GM19452 (cell line): ENCODE measurements at regions not wholly inside any gene's neighbourhood (a gene's known extent, or its start where the extent isn't known, plus 50 kb on each side); places are given as distances from the start of the nearest gene placed in this dataset.
"Not testable (repeated sequence)": the region's sequence is repeated elsewhere in the genome, so short reads cannot be mapped to it uniquely, and the experiment has no call there.

Source experiments
- ATAC-seq: cut with Tn5 transposase; IDR thresholded peaks from one replicate; pipeline ENCODE4 v1.9.1; 2021; ENCODE audit not compliant: unreplicated experiment

- no peak for ATAC-seq
Observed at GRCh38 chr2:66185497-66186054, 249.3 kb upstream of the MEIS1 start.

DNA sequence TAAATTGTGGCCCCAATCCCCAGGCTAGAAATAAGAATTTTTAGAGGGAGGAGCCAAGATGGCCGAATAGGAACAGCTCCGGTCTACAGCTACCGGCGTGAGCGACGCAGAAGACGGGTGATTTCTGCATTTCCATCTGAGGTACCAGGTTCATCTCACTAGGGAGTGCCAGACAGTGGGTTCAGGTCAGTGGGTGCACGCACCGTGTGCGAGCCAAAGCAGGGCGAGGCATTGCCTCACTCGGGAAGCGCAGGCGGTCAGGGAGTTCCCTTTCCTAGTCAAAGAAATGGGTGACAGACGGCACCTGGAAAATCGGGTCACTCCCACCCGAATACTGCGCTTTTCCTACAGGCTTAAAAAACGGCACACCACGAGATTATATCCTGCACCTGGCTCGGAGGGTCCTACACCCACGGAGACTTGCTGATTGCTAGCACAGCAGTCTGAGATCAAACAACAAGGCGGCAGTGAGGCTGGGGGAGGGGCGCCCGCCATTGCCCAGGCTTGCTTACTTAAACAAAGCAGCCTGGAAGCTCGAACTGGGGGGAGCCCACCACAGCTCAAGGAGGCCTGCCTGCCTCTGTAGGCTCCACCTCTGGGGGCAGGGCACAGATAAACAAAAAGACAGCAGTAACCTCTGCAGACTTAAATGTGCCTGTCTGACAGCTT is 257.7 kb upstream of the MEIS1 start:
- ATAC-seq: not testable (repeated sequence)

DNA sequence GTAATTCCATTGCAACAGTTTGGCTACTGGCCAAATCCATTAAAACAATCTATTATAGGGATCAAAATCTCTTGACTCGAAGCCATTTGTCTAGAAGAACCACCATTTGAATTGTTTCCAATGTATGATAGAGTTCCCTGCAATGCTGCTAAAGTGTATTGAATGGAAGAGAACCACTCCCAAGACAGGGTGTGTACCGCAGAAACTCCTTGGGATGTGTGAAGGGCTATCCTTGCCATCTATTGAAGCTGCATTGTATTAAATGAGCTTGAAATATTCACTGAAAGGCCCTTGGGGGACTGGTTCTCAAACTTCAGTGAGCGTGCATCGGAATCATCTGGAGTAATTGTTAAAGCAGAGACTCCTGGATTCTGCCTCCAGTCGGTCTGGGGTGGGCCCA is 260.4 kb upstream of the MEIS1 start:
- no peak for ATAC-seq

- ATAC-seq: no peak
Observed at GRCh38 chr2:66173645-66174044, 261.3 kb upstream of the MEIS1 start.

DNA sequence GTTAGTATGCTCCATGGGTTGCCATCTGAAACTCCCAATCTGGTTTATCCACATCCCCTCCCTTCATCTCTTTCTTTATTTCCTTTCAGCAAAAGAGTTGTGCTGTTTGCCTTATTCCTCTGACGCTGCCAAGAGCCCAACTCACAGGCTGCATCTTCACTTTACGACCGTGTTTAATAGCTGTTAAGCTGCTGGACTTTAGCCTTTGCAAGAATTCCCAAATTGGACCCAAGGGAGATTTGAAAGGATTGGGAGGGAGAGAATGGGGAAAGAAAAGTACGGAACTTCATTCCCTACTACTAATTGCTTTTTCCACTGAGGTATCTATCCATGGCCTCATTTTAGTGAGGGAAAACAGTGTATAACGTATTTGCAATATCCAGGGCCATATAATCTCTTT is 263.4 kb upstream of the MEIS1 start:
- ATAC-seq: no peak

DNA sequence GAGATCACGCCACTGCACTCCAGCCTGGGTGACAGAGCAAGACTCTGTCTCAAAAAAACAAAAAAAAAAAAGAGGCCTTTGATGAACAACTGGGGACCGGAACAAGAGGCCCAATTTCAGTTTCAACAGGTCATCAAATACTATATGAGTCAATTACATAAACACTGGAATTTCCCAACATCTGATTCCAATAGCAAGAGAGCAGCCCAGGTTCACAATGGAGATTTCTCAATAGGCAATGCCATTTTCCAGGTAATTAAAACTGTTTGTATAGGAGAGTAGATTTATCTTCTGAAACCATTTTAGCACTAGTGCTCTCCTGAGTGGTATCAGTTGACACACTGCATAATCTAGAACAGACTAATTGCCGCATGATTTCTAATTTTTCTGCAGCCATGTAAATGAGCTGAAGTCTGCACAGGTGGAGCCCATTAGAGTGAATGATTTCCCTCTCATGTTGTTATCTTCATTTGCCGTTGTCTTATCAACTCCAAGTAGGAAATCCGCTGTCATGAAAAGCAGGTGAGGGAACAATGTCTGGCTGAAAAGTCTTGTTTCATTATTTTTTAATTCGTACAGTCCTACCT is 264.1 kb upstream of the MEIS1 start:
- ATAC-seq: no peak

DNA sequence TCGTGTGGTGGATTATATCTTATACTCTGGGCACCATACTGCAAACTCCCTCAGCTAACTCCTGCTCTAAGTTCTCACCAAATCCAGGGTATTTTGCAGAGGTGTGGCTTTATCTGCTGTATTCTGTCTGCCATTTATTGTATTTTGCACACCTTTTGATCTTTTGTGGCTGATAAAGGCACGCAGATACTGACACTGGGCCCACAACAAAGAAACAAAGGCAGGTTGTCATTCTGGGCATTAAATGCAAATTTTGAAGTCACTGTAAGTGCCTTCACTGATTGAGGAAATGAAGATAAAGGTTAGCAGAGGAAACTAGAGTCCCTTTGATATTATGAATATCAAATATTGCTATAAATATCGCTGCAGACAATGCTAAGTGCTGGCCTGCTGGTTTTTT is 265.8 kb upstream of the MEIS1 start:
- ATAC-seq: no peak

- no peak for ATAC-seq
Observed at GRCh38 chr2:66164470-66164869, 270.5 kb upstream of the MEIS1 start.

DNA sequence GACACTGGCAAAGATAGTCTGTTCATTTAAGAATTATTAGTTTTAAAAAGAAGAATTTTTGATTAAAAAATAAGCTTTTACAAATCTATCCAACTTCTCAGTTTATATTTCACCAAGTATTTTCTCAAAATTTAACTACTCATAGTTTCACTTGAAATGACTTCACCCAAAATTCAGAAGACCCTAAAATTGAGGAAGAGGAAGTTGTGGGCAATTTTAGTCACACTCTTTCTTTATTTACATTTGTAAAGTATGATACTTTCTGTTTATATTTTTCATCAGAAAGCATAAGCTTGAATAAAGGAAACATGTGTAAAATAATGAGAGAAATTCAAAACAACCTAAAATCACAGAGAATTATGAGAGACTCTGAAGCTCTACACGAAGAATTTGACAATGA is 278.8 kb upstream of the MEIS1 start:
- ATAC-seq: no peak

DNA sequence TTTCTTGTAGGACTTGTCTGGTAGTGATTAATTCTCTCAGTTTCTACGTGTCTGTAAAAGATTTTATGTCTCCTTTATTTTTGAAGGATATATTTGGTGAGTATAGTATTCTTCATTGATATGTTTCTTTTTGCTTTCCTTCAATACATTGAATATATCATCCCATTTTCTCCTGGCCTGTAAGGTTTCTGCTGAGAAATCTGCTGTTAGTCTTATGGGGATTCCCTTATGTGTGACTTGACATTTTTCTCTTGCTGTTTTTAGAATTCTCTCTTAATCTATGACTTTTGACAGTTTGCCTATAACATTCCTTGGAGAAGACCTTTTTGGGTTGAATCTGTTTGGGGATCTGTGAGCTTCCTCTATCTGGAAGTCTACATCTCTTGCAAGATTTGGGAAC is 281.0 kb upstream of the MEIS1 start:
- no peak for ATAC-seq

DNA sequence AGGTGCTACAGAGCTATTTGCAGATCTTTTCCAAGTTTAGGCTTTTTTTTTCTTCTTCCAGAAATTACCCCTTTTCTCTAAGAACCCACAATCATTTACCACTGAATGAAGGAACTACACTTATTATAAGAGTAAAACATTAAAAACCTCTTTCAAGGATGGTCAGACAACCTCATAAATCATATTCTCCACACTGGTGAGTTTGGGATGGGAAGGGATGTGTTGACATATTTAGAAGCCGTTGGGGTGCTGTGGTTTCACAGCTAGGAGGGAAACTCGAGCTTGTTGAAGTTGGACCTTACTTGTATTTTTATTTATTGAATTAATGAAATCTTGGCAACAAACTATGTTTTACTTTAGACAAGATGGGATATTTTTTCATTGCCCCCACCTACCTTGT is 289.4 kb upstream of the MEIS1 start:
- ATAC-seq: no peak

DNA sequence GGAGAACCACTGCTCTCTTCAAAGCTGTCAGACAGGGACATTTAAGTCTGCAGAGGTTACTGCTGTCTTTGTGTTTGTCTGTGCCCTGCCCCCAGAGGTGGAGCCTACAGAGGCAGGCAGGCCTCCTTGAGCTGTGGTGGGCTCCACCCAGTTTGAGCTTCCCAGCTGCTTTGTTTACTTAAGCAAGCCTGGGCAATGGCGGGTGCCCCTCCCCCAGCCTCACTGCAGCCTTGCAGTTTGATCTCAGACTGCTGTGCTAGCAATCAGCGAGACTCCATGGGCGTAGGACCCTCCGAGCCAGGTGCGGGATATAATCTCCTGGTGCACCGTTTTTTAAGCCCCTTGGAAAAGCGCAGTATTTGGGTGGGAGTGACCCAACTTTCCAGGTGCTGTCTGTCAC is 290.6 kb upstream of the MEIS1 start:
- ATAC-seq: not testable (repeated sequence)

DNA sequence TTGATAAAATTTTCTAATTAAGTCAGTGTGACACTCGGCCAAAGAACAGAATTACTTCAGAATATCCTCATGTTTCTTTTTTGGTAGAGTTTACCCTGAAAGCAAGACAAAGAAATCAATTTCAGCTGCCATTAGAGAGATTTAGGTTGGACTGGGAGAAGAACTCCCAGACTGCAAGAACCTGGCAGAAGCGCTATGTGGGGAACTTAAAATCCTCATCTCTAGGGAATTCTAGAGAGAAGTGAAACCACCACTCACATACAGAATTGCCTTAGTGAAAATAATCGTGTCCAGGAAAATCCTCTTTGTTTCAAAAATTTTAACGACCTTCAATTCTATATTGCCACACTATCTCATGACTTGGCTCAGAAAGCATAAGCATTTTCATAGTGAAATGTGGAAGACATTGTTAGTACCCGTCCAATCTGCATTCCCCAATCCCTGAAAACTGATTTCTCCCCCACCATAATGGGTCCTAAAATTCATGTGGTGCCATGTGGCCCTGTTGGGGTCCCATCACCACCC is 297.3 kb upstream of the MEIS1 start:
- no peak for ATAC-seq

DNA sequence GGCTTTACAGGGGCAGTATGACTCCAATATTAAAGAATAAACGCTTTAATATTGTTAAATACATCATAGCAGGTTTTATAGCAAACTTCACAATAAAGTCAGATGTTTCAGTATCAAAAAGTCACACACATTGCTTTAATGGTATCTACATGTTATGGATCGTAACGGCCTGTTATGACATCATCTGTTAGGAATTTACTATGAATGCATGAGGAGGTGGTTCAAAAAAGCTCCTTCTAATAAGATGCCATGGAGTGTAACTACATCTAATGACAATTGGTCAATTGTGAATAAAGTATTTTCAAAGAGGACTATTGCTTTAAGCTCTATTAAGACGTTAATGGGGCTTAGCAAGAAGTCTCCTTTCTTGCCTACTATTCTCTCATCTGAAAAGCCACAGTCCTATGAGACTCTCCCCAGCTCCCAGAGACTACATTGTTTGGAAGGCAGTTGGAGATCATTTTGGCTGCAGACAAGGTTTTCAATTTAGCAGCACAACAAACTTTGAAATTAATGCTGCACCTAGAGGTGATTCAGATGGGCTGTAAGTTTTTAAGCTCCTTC is 300.7 kb upstream of the MEIS1 start:
- ATAC-seq: no peak

GRCh38 chr2:66127656-66128055 is 307.3 kb upstream of the MEIS1 start:
- no peak for ATAC-seq

- no peak for ATAC-seq
Observed at GRCh38 chr2:66127061-66127460, 307.9 kb upstream of the MEIS1 start.

DNA sequence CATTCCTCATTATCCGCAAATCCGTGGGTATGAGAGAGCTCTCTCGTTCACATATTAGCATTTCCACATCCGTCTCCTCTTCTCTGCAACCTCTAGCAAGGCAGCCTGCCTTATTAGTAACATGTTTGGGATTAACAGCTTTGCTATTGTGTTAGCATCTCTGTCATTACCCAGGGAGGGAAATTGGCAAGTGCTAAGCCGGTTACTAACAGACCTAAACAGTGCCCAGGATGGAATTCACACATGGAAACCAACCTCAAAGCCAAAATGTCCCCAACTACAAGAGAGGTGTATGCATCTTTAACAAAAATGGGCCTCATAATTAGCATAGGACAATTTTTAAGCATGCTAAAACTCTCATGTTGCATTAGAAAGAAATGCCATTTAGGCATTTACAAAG is 309.0 kb upstream of the MEIS1 start:
- no peak for ATAC-seq

DNA sequence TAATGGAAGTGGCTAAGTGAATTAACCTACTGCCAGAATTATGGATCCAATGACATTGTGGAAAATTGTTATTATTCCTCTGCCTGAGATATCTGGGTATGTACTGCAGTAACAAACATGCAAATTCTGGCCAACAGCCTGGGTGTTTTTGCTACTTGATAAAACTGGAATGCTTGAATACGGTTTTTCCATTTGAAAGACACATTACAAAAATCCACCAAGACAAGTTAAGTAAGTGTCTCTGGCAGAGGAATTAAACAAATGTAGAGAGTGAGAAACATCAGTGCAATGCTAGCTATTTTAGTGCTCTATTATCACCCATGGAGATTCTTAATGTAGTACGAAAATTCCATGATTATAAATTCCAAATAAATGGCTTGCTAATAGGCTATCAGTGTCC is 312.4 kb upstream of the MEIS1 start:
- ATAC-seq: no peak

DNA sequence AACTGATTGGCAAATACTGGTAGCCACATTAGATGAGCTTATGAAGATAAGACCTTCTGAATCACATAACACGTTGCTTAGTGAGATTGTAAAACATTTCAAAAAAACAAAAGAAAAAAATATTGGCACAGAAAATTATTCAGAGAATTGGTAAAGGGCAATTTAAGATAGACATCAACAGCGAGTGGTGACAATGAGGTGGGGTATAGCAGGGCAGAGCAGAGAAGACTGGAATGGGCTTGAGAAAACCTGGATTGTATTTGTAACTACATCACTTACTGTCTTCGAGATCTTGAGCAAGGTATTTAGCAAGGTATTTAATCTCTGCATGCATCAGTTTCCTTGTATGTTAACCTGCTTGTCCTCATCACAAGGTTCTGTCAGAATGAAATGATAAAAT is 313.0 kb upstream of the MEIS1 start:
- no peak for ATAC-seq

GRCh38 chr2:66113988-66114625 is 320.8 kb upstream of the MEIS1 start:
- no peak for ATAC-seq

- no peak for ATAC-seq
Observed at GRCh38 chr2:66111706-66112105, 323.2 kb upstream of the MEIS1 start.

DNA sequence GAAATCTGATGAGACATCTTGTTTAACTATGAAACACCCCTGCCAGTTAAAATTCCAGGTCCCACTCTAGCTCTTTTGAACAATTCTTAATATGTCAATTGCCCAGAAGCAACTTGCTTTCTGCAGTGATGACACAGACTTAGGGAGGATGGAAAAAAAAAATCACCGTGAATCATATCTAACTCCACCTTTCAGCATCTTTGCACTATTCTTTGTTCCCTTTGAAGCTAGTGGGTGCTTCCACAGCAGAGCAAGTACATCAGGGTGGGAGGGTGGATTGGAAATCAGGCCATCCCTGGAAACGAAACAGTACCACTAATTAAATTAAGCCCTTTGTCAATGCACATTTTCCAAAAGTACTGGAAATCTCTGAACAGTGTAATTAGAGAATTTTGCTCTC is 324.3 kb upstream of the MEIS1 start:
- ATAC-seq: no peak
